K562 (cell line): ENCODE measurements at regions not wholly inside any gene's neighbourhood (a gene's known extent, or its start where the extent isn't known, plus 50 kb on each side); places are given as distances from the start of the nearest gene placed in this dataset.

Experiments
- ATF7 ChIP-seq: fragments of 450-650 bp; IDR thresholded peaks from 2 replicates; pipeline ENCODE4 v1.7.1; 2014; ENCODE audit warnings: mild to moderate bottlenecking, moderate library complexity
- LCOR ChIP-seq: sonication (generic); formaldehyde crosslinking; IDR thresholded peaks from 2 replicates; pipeline ENCODE4 v1.8.0; 2022; ENCODE audit warnings: mild to moderate bottlenecking, missing genetic modification reagents
- MTF1 ChIP-seq: fragments of 250-450 bp; sonication (Bioruptor Pico); IDR thresholded peaks from 2 replicates; pipeline ENCODE4 v1.9.0; 2021; ENCODE audit warnings: moderate library complexity, mild to moderate bottlenecking, inconsistent platforms, borderline replicate concordance
- NR2F6 ChIP-seq: fragments of 450-650 bp; formaldehyde crosslinking; IDR thresholded peaks from 2 replicates; pipeline ENCODE4 v1.4.0; 2020; ENCODE audit warnings: mild to moderate bottlenecking
- SMARCA5 ChIP-seq: fragments of 450-650 bp; IDR thresholded peaks from 2 replicates; pipeline ENCODE4 v1.6.1; 2016
- ZFP1 ChIP-seq: fragments of 450-650 bp; formaldehyde crosslinking; IDR thresholded peaks from 2 replicates; pipeline ENCODE4 v1.4.0; 2020; ENCODE audit warnings: mild to moderate bottlenecking, mixed read lengths
- ZNF277 ChIP-seq: fragments of 250-450 bp; sonication (Bioruptor Pico); IDR thresholded peaks from 2 replicates; pipeline ENCODE4 v1.8.0; 2022; ENCODE audit warnings: inconsistent platforms, mild to moderate bottlenecking, moderate library complexity, borderline replicate concordance
- ZNF592 ChIP-seq: fragments of 450-650 bp; IDR thresholded peaks from 2 replicates; pipeline ENCODE4 v1.6.1; 2017; ENCODE audit warnings: antibody characterized with exemption, mild to moderate bottlenecking

- no peak for TF ChIP-seq ZNF277 (CRISPR knock-in tag)
- TF ChIP-seq SMARCA5, result no peak
- TF ChIP-seq LCOR (CRISPR knock-in tag), result no peak
- TF ChIP-seq ATF7, result no peak
- TF ChIP-seq NR2F6 (CRISPR knock-in tag), result no peak
- TF ChIP-seq MTF1 (CRISPR knock-in tag), result no peak
- TF ChIP-seq ZFP1 (CRISPR knock-in tag), result no peak
- TF ChIP-seq ZNF592, result no peak
Observed at GRCh38 chr2:234842753-234843152, 109.1 kb upstream of the SH3BP4 start (continued).
